Endothelial cell of umbilical vein (primary cell): ENCODE measurements at regions not wholly inside any gene's neighbourhood (a gene's known extent, or its start where the extent isn't known, plus 50 kb on each side); places are given as distances from the start of the nearest gene placed in this dataset.

ENCODE experiments used
- BruUV-seq: library from RNA; stranded (reverse); fragments of 400-500 nt; replicated peaks from 2 replicates; lab custom pipeline; 2021; lab: Mats Ljungman, UMichigan
- CTCF ChIA-PET: fragments of 300-600, 350-600 bp; sonication (Branson Sonifier 250); formaldehyde crosslinking; loops from one replicate; lab custom pipeline; 2021; ENCODE audit warnings: antibody characterized with exemption, inconsistent platforms; lab: Charles Lee
- POLR2A ChIA-PET: fragments of 300-600, 350-600 bp; sonication (Branson Sonifier 250); formaldehyde crosslinking; loops from one replicate; lab custom pipeline; 2021; ENCODE audit warnings: antibody characterized with exemption, inconsistent platforms; lab: Charles Lee
- DNase-seq: peaks from one replicate; pipeline ENCODE4 v3.0.0-alpha.2; 2011; ENCODE audit warnings: low read depth, low spot score
- FAIRE-seq: peaks from 2 replicates; lab custom pipeline; 2011; peaks lifted over from hg19 to GRCh38; lab: Jason Lieb, UNC
- H2AFZ ChIP-seq: 2 replicates; pipeline ENCODE4 v1.6.0; 2012; ENCODE audit warnings: low read depth, low read length, control low read depth, inconsistent platforms
- H3K27ac ChIP-seq: 2 replicates; pipeline ENCODE4 v1.5.1; 2011; ENCODE audit warnings: low read depth, mild to moderate bottlenecking, control low read depth, low read length, moderate library complexity; ENCODE audit not compliant: insufficient read depth
- H3K27me3 ChIP-seq, 2 experiments: 2 replicates each; pipeline versions ENCODE4 v1.6.0 to v1.6.1; 2011; ENCODE audit warnings: low read length in 2 of 2, mixed read lengths in 1 of 2; ENCODE audit not compliant: control insufficient read depth in 2 of 2, insufficient read depth in 2 of 2
- H3K36me3 ChIP-seq, 2 experiments: 2 replicates in 1 of 2; 3 replicates in 1 of 2; pipeline ENCODE4 v1.5.1; 2011; ENCODE audit warnings: low read length in 2 of 2, mild to moderate bottlenecking in 1 of 2, moderate library complexity in 1 of 2; ENCODE audit not compliant: control insufficient read depth in 2 of 2, insufficient read depth in 2 of 2; ENCODE audit errors: extremely low read depth in 1 of 2
- H3K4me1 ChIP-seq: 3 replicates; pipeline ENCODE4 v1.5.1; 2011; ENCODE audit warnings: mild to moderate bottlenecking, low read length; ENCODE audit not compliant: control insufficient read depth, insufficient read depth; ENCODE audit errors: extremely low read depth
- H3K4me2 ChIP-seq: 2 replicates; pipeline ENCODE4 v1.6.1; 2011; ENCODE audit warnings: low read length, control low read depth, mixed read lengths; ENCODE audit not compliant: insufficient read depth
- H3K4me3 ChIP-seq, 3 experiments: fragments of 200-600 bp in 1 of 3; sonication (generic), shearing (Covaris generic) in 1 of 3; replicated peaks in 1 of 3; 2 replicates each; pipeline ENCODE4 v1.5.1; 2011 to 2016; ENCODE audit warnings: control low read depth in 3 of 3, low read length in 3 of 3, mild to moderate bottlenecking in 2 of 3, inconsistent platforms in 1 of 3, low read depth in 1 of 3, moderate library complexity in 1 of 3; ENCODE audit not compliant: insufficient read depth in 1 of 3
- H3K79me2 ChIP-seq: 2 replicates; pipeline ENCODE4 v1.6.0; 2012; ENCODE audit warnings: low read length, inconsistent platforms; ENCODE audit not compliant: control insufficient read depth, insufficient read depth
- H3K9ac ChIP-seq: replicated peaks from 2 replicates; pipeline ENCODE3; 2011; ENCODE audit warnings: low read length, control low read depth; ENCODE audit not compliant: insufficient read depth; ENCODE audit errors: extremely low read depth
- H3K9me1 ChIP-seq: replicated peaks from 3 replicates; pipeline ENCODE4 v1.6.0; 2011; ENCODE audit warnings: mild to moderate bottlenecking, low read length; ENCODE audit not compliant: control insufficient read depth, insufficient read depth; ENCODE audit errors: extremely low read depth
- H3K9me3 ChIP-seq: replicated peaks from 2 replicates; pipeline ENCODE4 v1.5.1; 2012; ENCODE audit warnings: low read length, inconsistent platforms; ENCODE audit not compliant: control insufficient read depth, insufficient read depth
- H4K20me1 ChIP-seq: replicated peaks from 2 replicates; pipeline ENCODE3; 2011; ENCODE audit warnings: mild to moderate bottlenecking, low read length; ENCODE audit not compliant: control insufficient read depth, insufficient read depth; ENCODE audit errors: extremely low read depth
- EZH2 ChIP-seq: IDR thresholded peaks from 2 replicates; pipeline ENCODE4 v1.6.1; 2012; ENCODE audit warnings: borderline replicate concordance, low read depth, mild to moderate bottlenecking, moderate library complexity, low read length, inconsistent platforms; ENCODE audit not compliant: severe bottlenecking
- FOS ChIP-seq: IDR thresholded peaks from 2 replicates; pipeline ENCODE4 v1.6.1; 2011; ENCODE audit warnings: mild to moderate bottlenecking, low read length, moderate library complexity, borderline replicate concordance; ENCODE audit not compliant: insufficient read depth
- GATA2 ChIP-seq: IDR thresholded peaks from 2 replicates; pipeline ENCODE4 v1.7.0; 2011; ENCODE audit warnings: low read depth, mild to moderate bottlenecking, moderate library complexity, mixed read lengths, low read length; ENCODE audit not compliant: insufficient read length, insufficient read depth
- JUN ChIP-seq: IDR thresholded peaks from 2 replicates; pipeline ENCODE4 v1.6.1; 2011; ENCODE audit warnings: borderline replicate concordance, low read depth; ENCODE audit not compliant: insufficient read length, insufficient read depth
- MYC ChIP-seq: IDR thresholded peaks from one replicate; pipeline ENCODE4 v1.6.1; 2011; ENCODE audit warnings: mild to moderate bottlenecking, low read depth, low read length
- POLR2AphosphoS5 ChIP-seq: IDR thresholded peaks from 2 replicates; pipeline ENCODE4 v1.6.1; 2012; ENCODE audit warnings: low read depth, mild to moderate bottlenecking, control low read depth, low read length, moderate library complexity; ENCODE audit not compliant: insufficient read depth
- dilution Hi-C: fragments of 300-500 bp; cut with MboI; formaldehyde crosslinking; loops from one replicate; pipeline ENCODE4 v1.15.0; 2019; ENCODE audit warnings: low sequenced_read_pairs; ENCODE audit not compliant: extremely low pct_ligation_motif_present
- intact Hi-C: fragments of 100-400 bp; cut with micrococcal nuclease; formaldehyde crosslinking; loops from one replicate; pipeline ENCODE4 v1.10.0; 2022
- TF ChIP-seq, protein P1 (sequence below), 2 donors: IDR thresholded peaks; 1 replicate in 1 of 2; 2 replicates in 1 of 2; pipeline ENCODE4 v1.5.1; 2011; ENCODE audit warnings: low read length in 2 of 2, mild to moderate bottlenecking in 2 of 2, moderate library complexity in 2 of 2, control low read depth in 1 of 2, inconsistent platforms in 1 of 2, low read depth in 1 of 2; ENCODE audit not compliant: insufficient read depth in 1 of 2; ENCODE audit errors: extremely low read depth in 1 of 2
- TF ChIP-seq, protein P2 (sequence below): IDR thresholded peaks from 2 replicates; pipeline ENCODE4 v1.6.1; 2011; ENCODE audit not compliant: insufficient read depth, insufficient read length

DNA sequence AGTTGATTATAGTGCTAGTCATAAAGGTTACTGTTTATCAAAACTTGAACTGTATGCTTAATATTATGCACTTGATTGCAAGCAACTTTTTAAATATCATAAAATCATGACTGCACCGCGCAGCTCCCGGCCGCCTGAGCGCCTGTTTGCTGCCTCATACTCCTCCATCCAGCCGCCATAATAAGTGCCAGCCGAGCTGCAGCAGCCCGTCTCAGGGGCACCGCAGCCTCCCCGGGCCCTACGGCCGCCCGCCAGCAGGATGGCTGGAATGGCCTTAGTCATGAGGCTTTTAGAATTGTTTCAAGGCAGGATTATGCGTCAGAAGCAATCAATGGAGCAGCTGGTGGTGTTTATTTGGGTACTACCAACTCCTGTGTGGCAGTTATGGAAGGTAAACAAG, 337.2 kb downstream of the PAX3 start:
- CTCF ChIA-PET: no interaction called here
- Histone ChIP-seq H3K9ac (no peak overlapping the region), H3K4me2 (no peak overlapping the region), H4K20me1 (no peaks in the 10 kb centered on the region), H3K27me3 (no peaks in the 10 kb centered on the region), H3K4me3 (no peak overlapping the region), H3K4me1 (no peaks in the 10 kb centered on the region), H3K79me2 (no peaks in the 10 kb centered on the region), H3K27ac (no peak overlapping the region), H3K36me3 (no peaks in the 10 kb centered on the region), H2AFZ (no peak overlapping the region), H3K9me3 (no peaks in the 10 kb centered on the region), H3K9me1 (no peaks in the 10 kb centered on the region)
- dilution Hi-C loops: no loop called here
- TF ChIP-seq GATA2 (no peak), JUN (no peak), EZH2 (no peak), POLR2AphosphoS5 (no peak), FOS (no peak), MYC (no peak)
- TF ChIP-seq, protein P1, sequence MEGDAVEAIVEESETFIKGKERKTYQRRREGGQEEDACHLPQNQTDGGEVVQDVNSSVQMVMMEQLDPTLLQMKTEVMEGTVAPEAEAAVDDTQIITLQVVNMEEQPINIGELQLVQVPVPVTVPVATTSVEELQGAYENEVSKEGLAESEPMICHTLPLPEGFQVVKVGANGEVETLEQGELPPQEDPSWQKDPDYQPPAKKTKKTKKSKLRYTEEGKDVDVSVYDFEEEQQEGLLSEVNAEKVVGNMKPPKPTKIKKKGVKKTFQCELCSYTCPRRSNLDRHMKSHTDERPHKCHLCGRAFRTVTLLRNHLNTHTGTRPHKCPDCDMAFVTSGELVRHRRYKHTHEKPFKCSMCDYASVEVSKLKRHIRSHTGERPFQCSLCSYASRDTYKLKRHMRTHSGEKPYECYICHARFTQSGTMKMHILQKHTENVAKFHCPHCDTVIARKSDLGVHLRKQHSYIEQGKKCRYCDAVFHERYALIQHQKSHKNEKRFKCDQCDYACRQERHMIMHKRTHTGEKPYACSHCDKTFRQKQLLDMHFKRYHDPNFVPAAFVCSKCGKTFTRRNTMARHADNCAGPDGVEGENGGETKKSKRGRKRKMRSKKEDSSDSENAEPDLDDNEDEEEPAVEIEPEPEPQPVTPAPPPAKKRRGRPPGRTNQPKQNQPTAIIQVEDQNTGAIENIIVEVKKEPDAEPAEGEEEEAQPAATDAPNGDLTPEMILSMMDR (IDR thresholded peaks at IDR 0.05; ENCODE audit: extremely low read depth in 1 of 2, insufficient read depth in 1 of 2, low read depth in 1 of 2, low read length in 2 of 2): no peak
- TF ChIP-seq, protein P2, sequence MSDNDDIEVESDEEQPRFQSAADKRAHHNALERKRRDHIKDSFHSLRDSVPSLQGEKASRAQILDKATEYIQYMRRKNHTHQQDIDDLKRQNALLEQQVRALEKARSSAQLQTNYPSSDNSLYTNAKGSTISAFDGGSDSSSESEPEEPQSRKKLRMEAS: no peak
- DNase-seq (no peak), FAIRE-seq (no peak)
- intact Hi-C loops: no loop called here
- POLR2A ChIA-PET: no interaction called here
- BruUV-seq: no TSS peak
